GM10266 (cell line): ENCODE measurements at regions not wholly inside any gene's neighbourhood (a gene's known extent, or its start where the extent isn't known, plus 50 kb on each side); places are given as distances from the start of the nearest gene placed in this dataset.

ENCODE experiments used
- DNase-seq: peaks from one replicate; pipeline ENCODE4 v3.0.0; 2012; ENCODE audit errors: extremely low spot score
- TF ChIP-seq, protein P1 (sequence below): IDR thresholded peaks from 2 replicates; pipeline ENCODE4 v1.5.1; 2012; ENCODE audit warnings: mild to moderate bottlenecking, low read depth; ENCODE audit not compliant: control insufficient read depth, insufficient read depth; ENCODE audit errors: missing control alignments

- no peak for DNase-seq
- TF ChIP-seq, protein P1, sequence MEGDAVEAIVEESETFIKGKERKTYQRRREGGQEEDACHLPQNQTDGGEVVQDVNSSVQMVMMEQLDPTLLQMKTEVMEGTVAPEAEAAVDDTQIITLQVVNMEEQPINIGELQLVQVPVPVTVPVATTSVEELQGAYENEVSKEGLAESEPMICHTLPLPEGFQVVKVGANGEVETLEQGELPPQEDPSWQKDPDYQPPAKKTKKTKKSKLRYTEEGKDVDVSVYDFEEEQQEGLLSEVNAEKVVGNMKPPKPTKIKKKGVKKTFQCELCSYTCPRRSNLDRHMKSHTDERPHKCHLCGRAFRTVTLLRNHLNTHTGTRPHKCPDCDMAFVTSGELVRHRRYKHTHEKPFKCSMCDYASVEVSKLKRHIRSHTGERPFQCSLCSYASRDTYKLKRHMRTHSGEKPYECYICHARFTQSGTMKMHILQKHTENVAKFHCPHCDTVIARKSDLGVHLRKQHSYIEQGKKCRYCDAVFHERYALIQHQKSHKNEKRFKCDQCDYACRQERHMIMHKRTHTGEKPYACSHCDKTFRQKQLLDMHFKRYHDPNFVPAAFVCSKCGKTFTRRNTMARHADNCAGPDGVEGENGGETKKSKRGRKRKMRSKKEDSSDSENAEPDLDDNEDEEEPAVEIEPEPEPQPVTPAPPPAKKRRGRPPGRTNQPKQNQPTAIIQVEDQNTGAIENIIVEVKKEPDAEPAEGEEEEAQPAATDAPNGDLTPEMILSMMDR, result no peak
Observed at GRCh38 chr6:14263881-14264424, 146.4 kb downstream of the CD83 start.

DNA sequence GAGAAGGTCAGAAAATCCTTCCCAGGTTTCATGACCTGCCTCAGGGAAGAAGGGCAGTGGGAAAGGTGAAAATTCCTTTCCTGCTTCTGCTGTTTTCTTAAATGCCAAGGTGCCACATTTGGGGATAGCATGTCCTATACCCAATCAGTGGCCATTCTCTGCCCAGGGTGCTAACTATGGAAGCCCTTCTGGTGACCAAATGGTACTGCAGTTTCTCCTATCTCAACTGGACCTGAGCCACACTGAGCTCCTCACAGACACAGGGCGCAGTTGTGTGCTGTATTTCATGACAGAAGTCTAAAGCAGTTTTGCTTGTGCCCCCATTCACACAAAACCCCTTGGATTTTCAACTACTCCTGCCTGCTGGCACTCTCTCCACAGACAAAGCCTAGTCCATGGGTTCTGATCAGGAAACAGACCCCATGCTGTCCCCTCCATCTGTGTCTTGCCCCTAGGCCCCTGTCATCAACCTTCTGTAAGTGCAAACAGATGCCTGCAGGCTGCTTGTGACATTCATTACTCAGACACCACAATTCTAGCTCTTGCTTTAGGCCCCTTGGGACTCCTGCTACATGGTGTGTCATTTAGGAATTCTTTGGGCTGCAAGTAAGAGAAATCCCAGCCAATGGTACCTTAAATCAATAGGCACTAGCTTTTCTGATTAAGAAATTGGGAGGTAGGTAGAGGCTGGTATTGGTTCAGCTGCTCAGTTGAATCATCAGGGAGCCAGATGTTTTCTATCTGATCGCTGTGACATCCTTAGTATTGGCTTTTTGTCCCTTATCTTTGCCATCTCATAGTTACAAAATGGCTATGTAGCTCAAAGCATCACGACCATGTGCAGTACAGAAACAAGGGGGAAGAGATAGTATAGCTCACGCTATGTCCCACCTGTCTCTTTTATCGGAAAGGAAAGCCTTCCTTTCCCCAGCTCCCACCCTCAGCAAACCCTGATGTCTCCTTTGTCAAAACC, 147.8 kb downstream of the CD83 start:
- TF ChIP-seq, protein P1, result no peak
- no peak for DNase-seq

DNA sequence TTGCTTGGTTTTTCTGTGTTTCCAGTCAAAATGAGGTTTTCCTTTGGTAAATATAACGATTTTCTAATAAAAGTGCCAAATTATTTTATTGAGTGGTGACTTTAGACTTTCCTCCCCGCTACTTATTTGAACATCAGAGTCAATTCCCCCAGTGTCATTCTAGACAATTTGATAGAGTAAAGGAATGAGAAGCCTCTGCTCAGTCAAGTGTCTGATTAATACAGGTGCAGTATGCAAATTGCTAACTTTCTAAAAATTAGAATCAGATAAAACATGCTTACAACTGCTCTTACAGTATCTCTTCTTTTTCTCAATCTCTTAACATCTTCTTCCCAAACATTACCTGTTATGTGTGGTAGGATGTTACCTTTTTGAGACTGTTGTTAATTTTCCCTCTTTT, 148.7 kb downstream of the CD83 start:
- no peak for DNase-seq
- TF ChIP-seq, protein P1, result no peak

DNA sequence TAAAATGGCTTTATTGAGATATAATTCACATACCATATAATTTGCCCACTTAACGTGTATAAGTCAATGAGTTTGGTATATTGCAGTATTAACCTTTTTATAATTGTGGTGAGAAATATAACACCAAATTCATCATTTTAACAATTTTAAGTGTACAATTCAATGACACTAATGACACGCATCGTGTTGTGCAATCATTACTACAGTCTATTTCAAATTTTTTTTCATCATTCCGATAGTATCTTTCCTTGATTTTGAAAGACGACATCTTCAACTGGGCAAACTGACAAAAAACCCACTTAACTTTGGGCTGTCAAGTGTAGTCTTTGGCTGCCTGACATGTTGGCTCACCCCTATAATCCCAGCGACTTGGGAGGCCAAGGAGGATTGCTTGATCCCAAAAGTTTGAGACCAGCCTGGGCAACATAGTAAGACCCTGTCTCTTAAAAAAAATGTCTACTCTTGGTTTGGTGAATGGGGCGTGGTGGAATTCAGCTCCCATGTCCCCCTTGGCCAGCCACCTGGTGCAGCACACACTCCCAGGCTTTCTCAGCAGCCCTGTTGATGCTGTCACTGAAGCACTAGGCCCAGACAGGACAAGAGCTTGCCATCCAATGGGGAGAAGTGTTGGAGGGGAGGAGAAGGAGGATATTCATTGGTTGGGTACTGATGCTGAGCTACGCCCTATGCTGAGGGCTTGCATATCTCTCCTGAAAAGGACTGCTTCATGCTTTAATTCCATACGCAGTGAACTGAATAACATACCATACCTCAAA, 150.5 kb downstream of the CD83 start:
- TF ChIP-seq, protein P1, result no peak
- DNase-seq, result no peak

- DNase-seq, result no peak
- TF ChIP-seq, protein P1, result no peak
Observed at GRCh38 chr6:14269436-14269835, 151.9 kb downstream of the CD83 start.

DNA sequence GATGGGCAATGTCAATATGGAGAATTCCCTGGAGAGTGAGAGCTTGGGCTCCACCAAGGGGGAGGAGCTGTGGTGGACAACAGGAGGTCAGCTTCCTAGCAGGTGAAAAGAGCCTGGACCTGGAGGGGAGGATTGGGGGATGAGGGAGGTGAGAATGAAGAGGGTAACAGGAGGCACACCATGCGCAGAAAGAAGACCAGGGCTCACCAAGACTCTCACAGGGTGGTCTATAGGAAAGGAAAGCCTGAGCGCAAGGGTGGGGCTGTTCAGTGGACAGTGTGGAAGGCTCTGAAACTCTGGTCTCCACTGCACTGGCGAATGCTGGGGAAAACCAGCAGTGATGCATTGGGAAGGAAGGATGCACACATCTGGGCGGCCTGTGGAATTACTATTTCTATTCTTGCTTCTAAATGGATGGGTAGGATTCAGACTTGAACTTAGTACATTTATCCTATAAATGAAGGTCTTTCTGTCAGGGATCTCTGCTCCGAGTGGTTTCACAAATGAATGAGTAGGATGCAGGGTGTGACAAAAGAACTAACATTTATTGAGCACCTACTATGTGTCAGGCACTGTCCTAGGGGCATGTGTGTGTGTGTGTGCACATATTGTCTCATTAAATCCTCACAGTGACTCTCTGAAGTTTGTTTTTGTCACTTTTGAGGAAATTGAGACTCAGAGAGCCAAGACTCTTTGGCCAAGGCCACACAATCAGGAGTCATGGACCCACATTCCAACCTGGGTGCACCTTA, 152.7 kb downstream of the CD83 start:
- TF ChIP-seq, protein P1, result no peak
- no peak for DNase-seq
